Hindlimb muscle (tissue), 1 donor: ENCODE measurements at regions not wholly inside any gene's neighbourhood (a gene's known extent, or its start where the extent isn't known, plus 50 kb on each side); places are given as distances from the start of the nearest gene placed in this dataset.
"Not testable (repeated sequence)": the region's sequence is repeated elsewhere in the genome, so short reads cannot be mapped to it uniquely, and the experiment has no call there.

Source experiments
- DNase-seq: peaks from one replicate; pipeline ENCODE4 v3.0.0-alpha.2; 2013

GRCh38 chr9:85487872-85488271, 253.9 kb downstream of the AGTPBP1 start:
- DNase-seq: no peak

GRCh38 chr9:85484235-85484634, 257.5 kb downstream of the AGTPBP1 start:
- no peak for DNase-seq

GRCh38 chr9:85483208-85483607, 258.5 kb downstream of the AGTPBP1 start:
- no peak for DNase-seq

- DNase-seq: no peak
These were observed 262.4 kb downstream of the AGTPBP1 start for GRCh38 chr9:85479305-85479704.

- DNase-seq: no peak
These were observed 262.9 kb downstream of the AGTPBP1 start for GRCh38 chr9:85478847-85479246.

GRCh38 chr9:85474896-85475295, 266.9 kb downstream of the AGTPBP1 start:
- not testable (repeated sequence) for DNase-seq

GRCh38 chr9:85471791-85472190, 270.0 kb downstream of the AGTPBP1 start:
- DNase-seq: no peak

- DNase-seq: no peak
These were observed 272.7 kb downstream of the AGTPBP1 start for GRCh38 chr9:85469041-85469440.

- DNase-seq: no peak
These were observed 274.9 kb downstream of the AGTPBP1 start for GRCh38 chr9:85466834-85467233.

GRCh38 chr9:85458114-85458864, 283.5 kb downstream of the AGTPBP1 start:
- not testable (repeated sequence) for DNase-seq

GRCh38 chr9:85453850-85454249, 287.9 kb downstream of the AGTPBP1 start:
- DNase-seq: no peak

GRCh38 chr9:85452841-85453240, 288.9 kb downstream of the AGTPBP1 start:
- DNase-seq: no peak

- DNase-seq: no peak
These were observed 290.1 kb downstream of the AGTPBP1 start for GRCh38 chr9:85451680-85452079.

- DNase-seq: no peak
These were observed 295.9 kb downstream of the AGTPBP1 start for GRCh38 chr9:85445887-85446286.

GRCh38 chr9:85444243-85444642, 297.5 kb downstream of the AGTPBP1 start:
- no peak for DNase-seq

- DNase-seq: no peak
These were observed 298.6 kb downstream of the AGTPBP1 start for GRCh38 chr9:85443190-85443598.

GRCh38 chr9:85439791-85440190, 302.0 kb downstream of the AGTPBP1 start:
- no peak for DNase-seq

GRCh38 chr9:85433956-85434355, 307.8 kb downstream of the AGTPBP1 start:
- DNase-seq: not testable (repeated sequence)

- not testable (repeated sequence) for DNase-seq
These were observed 308.2 kb downstream of the AGTPBP1 start for GRCh38 chr9:85433551-85433950.

- no peak for DNase-seq
These were observed 308.7 kb downstream of the AGTPBP1 start for GRCh38 chr9:85433046-85433445.

- DNase-seq: no peak
These were observed 309.2 kb downstream of the AGTPBP1 start for GRCh38 chr9:85432599-85432998.

- DNase-seq: no peak
These were observed 310.2 kb downstream of the AGTPBP1 start for GRCh38 chr9:85431339-85432102.

GRCh38 chr9:85430659-85431338, 311.0 kb downstream of the AGTPBP1 start:
- no peak for DNase-seq
